ENCODE measurements at regions not wholly inside any gene's neighbourhood (a gene's known extent, or its start where the extent isn't known, plus 50 kb on each side); places are given as distances from the start of the nearest gene placed in this dataset.

DNA sequence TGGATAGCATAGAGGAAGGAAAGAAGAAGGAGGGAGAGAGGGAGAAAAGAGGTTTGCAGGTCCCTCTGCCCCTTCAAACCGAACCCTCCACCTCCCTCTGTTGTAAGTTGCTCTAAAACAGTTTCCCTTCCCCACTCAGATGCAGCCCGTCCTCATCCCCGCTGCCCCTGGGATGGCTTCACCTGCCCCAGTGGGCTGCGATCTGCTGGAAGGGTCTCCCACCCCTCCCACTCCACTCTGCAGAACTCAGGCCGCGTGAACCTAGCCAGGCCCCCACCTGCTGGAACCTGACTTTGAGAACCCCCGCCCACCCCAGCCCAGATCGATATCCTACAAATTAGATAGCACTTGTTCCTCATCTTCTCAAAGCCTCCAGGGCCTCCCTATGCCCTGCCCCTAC, 190.8 kb downstream of the DLL1 start:
- DNase-seq, result no peak

DNA sequence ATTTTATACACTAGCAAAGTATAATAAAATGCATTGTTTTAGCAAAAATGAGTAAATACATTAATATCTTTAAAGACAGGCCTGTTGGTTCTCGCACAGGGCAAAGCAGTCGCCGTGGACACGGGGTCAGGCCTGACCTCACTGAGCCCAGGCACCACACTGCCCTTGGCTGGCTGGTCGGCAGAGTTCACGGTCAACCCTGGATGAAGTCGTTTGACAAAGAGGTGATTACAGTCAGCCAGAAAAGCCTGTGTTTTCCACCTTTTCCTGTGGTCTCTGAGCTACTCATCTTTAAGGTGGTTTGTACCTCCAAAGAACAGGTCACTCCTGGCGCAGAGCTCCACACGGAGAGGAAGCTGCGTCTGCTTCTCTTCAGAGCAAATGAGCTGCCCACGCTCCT, 191.5 kb downstream of the DLL1 start:
- DNase-seq, result no peak

DNA sequence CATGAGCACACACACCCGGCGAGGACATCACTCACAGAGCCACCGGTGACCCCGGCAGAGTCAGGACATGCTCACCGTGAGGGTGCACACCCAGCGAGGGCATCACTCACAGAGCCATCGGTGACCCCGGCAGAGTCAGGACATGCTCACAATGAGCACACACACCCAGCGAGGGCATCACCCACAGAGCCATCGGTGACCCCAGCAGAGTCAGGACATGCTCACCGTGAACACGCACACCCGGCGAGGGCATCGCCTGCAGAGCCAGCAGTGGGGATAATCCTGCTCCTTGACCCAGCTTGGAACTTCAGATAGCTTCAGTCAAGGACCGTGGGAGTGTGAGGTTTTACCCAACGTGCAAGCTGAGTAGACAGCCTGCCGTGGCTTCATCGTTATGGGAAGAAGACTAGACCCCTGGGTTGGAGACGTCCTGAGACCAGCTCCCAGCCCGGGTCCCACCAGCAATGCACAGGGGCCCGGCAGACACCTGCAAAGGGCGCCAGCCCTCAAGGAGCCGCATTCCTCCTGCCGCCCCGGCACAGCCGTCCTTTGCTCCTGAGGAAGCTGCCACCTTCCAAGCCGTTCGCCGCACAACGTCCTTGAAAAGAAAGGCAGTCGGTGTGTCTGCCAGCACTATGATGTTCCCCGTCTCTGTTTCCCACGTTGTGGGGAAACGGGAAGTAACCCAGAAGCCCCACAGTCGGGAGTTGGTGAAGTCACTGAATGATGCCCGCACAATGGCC, 192.3 kb downstream of the DLL1 start:
- no peak for DNase-seq

DNA sequence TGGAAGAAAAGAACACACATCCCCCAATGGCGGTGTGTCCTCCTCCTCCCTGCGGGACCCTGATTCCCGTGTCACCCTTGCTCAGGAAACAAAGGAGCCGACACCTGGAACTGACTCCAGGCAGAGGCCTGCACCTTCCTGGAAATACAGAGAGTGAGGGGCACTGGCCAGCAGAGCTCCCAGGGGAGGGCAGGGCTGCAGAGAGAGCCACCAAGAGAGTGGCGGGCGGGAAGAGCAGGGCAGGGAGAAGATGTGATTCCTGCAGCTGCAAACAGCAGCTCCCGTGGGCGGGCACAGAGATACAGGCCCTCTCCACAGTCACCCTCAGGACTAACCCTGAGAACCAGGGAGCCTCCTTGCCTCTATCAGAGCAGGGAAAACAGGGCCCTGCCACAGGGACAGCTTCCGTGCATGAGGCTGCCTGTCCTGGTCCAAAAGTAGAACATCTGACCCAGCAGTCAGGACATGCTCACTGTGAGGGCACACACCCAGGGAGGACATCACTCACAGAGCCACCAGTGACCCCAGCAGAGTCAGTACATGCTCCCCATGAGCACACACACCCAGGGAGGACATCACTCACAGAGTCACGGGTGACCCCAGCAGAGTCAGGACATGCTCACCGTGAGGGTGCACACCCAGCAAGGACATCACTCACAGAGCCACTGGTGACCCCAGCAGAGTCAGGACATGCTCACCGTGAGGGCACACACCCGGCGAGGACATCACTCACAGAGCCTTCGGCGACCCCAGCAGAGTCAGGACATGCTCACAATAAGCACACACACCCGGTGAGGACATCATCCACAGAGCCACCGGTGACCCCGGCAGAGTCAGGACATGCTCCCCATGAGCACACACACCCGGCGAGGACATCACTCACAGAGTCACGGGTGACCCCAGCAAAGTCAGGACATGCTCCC, 193.1 kb downstream of the DLL1 start:
- DNase-seq, result no peak

DNA sequence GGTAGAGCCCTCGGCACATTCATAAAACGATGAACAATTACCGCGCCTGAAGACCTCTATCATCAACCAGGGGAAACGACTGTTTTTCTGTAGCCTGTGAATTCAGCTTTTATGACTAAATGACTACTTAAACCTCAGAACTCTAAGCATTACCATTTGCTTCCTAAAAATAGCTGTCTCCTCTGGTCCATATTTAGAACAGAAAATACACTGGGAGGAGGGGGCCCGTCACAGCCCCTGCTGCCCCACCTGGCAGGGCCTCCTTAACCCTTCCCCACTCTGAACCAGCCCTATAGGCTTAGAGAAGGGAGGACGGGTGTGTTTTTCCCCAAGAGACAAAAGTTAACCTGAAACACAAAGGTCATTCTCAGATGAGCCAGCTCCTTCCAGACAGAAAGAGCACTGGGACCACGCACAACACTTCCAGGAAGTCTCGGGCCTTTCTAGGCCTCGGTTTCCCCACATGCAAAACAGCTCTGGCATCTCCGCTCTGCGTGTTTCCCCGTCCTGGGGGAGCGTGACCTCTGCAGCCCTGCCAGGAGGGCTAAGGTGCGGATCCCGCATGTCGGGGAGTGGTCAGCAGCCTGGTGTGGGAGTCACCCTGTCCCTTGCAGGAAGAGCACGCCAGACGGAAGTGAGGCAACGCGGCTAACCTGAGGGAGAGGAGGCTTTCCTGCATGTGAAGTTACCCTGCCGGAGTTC, 193.9 kb downstream of the DLL1 start:
- DNase-seq, result no peak

DNA sequence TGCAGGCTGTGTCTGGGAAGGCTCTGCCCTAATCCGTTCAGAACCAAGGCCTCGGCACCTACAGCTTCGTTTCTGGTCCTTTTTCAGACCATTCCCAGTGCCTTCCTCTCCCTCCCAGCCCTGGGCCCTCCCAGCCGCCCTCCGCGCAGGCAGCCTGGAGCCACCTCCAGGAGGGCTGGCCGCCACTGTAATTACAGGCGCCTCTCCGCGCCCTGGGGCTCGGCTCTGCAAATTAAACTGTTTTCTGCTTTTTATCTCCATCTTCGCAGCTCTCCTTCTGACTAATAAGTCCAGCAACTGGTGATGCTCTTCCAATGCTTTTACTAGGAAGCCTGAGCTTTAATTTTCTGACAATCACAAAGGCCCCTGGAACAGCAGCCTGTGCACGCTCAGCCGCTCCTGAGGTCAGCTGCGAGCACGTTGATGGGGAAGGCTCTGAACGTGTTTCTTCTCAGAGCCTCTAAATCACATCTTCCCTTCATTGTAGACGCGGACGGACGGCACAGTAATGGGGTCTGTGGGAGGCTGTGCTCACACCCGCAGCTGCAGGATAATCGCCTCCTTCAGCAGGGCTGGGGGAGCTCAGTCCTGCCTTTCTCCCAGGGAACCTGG, 194.6 kb downstream of the DLL1 start:
- no peak for DNase-seq

DNA sequence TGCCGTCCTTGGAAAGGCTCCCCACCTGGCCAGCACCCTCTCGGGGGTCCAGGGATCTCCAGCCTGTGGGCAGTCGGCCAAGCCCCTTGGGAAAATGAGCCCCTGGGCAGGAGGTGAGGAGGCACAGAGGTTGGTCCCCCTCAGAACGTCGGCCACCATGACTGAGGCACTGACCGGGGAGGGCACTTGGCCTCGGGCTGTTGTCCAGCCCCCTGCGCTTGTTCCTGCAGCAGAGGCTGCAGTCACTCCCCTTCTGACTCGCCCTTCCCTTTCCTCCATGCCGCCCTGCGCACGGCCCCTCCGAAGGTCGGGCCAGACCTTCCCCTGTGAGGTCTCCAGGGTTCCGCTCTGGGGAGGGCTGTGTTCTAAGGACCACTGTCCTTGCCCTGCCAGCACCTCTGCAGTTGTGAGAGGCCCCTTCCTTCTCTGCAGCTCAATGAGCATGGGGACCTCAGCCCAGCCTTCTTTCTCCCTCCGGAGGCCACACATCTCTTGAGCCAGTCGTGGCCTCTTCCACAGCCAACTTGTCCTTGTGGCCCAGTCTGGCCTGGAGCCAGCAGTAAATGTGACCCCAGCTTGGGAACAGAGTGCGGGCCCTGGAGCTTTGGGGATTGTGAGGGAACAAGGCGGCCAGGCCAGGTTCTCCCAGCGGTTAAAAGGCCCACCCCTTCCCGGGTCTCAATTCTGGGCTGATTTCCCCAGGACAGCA, 195.5 kb downstream of the DLL1 start:
- no peak for DNase-seq

DNA sequence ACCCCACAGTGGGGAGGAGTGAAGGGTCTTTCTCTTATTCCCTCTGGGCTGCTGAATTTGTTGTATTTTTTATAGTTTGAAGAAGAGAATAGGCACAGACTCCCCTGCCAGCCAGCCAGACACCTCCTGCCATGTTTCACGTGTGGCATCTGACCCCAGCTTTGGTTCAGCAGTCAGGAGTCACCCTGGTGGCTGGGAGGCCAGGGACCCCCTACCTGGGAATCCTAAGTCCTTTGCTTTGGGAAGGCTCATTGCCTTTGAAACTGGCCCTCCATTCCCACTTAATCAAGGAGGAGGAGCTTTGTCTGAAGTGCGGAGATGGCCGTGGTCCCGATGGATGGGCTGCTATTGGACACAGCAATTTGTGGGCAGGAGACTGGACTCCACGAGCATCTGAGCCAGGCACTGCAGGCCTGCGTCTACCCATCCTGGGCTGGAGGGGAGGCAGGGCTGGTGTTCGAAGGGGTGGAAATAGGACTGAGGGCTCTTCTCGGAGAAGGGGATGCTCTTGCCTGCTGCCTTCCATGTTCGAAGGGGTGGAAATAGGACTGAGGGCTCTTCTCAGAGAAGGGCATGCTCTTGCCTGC, 196.1 kb downstream of the DLL1 start:
- DNase-seq, result no peak

DNA sequence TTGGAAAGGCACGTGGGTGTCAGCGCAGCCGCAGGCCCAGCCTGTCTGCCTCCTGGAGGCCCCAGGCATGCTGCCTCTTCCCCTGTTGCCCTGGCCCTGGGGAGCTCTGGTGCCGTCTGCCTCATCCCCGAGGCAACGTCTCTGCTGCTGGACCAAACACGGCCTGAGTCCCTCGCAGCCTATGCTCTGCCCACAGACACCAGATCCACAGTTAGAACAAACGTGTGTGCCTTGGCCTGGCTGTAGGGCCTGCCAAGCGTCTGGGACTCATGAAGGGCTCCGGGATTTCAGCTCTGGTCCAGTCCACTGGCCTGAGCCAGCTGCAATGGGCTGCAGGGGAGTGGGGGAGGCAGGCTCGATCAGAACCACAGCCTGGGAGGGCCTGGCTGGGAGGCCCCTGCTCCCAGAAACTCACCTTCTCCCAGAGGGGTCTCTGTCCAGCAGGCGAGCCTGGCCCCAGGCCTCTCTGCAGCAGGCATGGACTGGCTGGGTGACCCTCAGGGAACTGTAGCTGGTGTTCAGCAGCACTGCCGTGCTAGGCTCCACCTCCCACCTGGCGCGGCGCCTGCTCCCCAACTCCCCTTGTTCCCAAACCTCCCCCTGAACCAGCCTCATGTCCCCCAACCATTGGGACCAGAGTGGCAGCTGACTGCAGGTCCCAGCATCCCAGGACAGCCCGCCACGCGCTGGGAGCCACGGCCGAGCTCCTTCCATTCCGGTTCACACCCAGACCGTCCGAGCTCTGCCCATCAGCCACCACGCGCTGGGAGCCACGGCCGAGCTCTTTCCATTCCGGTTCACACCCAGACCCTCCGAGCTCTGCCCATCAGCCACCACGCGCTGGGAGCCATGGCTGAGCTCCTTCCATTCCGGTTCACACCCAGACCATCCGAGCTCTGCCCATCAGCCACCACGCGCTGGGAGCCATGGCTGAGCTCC, 197.0 kb downstream of the DLL1 start:
- no peak for DNase-seq

DNA sequence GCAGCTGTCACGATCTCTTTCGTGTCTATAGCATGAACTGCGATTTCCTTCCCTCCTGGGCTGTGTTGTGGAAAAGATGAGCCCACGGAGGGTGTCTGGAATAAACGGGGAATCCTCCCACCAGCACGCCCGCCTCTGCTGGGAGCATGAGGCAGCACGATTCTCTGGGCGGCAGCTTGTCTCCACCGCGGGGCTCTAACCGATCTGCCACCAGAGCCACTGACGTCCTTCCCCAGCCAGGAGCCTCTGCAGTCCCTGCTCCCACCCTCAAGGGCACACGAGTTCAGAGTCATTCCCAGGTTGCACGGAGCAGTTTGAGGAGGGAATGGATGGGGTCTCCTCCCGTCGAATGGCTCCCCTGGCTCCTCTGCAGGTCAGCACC, 197.6 kb downstream of the DLL1 start:
- no peak for DNase-seq

DNA sequence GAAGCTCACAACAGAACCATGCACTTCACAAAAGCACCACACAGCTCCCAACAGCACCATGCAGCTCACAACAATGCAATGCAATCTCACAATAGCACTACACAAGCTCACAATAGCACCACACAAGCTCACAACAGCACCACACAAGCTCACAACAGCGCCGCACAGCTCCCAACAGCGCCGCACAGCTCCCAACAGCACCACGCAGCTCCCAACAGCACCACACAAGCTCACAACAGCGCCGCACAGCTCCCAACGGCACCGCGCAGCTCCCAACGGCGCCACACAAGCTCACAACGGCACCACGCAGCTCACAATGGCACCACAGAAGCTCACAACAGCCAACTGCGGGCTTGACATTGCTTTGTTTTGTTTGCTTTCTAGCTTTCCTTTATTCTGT, 198.1 kb downstream of the DLL1 start:
- no peak for DNase-seq

DNA sequence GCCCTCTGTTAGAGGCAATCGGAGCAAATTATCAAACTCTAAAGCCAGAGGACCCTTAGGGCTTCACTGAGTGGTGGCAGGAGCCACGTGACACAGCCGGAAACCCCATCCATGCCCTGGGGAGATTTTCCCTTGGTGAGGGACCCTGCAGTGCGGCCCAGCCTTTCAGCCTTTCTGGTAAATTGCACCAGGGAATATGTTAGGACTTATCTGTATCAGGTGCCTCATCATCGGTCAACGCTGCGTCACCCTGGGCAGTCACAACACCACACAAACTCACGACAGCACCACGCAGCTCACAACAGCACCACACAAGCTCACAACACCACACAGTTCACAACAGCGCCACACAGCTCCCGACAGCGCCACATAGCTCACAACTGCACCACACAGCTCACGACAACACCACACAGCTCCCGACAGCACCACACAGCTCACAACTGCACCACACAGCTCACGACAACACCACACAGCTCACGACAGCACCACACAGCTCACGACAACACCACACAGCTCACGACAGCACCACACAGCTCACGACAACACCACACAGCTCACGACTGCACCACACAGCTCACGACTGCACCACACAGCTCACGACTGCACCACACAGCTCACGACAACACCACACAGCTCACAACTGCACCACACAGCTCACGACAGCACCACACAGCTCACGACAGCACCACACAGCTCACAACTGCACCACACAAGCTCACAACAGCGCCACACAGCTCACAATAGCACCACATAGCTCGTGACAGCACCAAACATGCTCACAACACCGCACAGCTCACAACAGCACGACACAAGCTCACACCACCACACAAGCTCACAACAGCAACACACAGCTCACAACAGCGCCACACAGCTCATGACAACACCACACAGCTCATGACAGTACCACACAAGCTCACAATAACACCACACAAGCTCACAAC, 199.0 kb downstream of the DLL1 start:
- no peak for DNase-seq

DNA sequence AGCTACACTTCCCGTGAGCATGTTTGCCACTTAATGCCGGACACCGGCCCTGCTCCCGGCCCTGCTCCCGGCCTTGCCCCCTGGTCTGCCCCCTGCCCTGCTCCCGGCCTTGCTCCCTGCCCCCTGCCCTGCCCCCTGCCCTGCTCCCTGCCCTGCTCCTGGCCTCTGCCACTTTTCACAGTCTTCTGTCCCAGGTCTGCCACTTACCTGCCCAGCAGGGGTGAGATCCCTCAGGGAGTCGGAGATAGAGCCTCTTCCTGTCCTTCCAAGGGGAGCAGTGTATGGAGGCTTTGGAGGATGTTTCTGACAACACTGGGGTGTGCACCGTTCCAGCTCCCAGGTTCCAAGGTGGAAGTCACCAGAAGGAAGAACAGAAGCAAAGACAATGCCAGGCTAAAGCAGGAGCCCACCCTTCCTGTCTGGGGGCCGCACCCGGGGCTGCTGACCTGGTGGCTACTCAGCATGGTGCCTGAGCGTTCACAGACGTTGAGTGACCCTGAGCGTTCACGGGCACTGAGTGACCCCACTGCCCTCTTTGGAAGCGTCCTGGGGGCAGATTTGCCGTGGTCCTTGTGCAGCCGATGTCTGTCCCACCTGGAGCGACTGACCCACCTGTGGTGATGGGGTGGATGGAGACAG, 199.8 kb downstream of the DLL1 start:
- DNase-seq, result no peak

DNA sequence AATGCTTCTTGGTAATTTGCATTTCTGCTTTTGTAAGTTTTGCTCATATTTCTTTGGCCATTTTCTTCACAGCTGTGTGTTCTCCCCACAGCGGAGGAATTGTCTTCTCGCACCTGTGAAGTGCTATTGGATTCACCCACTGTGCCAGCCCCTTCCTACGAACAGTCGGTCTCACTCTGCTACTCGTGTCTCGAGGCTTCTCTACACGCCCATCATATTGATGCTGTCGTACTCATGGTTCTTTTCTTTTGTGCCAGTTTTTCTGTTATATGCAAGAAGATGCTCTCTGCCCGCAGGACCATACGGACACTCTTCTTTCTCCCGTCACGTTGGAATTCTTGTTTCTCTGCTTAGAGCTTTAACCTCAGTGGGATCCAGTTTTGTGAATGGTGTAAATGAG, 200.3 kb downstream of the DLL1 start:
- no peak for DNase-seq

DNA sequence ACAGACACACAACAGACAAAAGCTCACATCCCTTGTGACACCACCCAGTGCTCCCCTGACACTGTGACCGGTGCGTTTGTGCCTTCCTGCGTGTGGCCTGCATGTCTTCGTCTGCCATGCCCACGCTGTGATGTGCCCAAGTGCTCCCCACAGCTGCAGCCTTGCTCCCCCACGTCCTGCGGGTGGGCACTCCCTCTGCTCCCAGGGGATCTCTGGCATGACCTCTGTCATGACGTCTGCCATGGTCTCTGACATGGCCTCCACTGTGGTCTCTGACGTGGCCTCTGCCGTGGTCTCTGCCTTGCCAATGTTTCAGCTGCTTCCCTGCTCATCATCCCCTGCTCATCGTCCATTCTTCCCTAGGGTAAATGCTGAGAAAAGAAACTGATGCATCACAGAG, 200.9 kb downstream of the DLL1 start:
- no peak for DNase-seq

DNA sequence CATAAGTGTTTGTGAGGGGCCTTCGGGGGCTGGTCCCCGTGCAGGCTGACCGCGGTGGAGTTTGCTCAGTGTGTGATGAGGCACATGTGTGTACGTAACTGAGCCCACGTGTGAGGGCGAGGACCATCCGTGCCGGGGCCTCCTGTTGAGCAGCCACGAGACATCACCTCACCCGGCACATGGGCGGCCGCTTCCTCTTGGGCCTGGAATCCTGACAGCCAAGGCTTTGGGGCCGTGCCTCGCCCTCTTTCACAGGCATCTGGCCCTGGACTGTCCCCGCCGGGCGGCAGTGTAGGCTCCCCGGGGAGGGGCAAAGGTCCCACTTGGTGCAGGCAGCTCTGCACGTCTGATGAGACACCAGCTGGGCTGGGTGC, 202.3 kb downstream of the DLL1 start:
- DNase-seq, result no peak

DNA sequence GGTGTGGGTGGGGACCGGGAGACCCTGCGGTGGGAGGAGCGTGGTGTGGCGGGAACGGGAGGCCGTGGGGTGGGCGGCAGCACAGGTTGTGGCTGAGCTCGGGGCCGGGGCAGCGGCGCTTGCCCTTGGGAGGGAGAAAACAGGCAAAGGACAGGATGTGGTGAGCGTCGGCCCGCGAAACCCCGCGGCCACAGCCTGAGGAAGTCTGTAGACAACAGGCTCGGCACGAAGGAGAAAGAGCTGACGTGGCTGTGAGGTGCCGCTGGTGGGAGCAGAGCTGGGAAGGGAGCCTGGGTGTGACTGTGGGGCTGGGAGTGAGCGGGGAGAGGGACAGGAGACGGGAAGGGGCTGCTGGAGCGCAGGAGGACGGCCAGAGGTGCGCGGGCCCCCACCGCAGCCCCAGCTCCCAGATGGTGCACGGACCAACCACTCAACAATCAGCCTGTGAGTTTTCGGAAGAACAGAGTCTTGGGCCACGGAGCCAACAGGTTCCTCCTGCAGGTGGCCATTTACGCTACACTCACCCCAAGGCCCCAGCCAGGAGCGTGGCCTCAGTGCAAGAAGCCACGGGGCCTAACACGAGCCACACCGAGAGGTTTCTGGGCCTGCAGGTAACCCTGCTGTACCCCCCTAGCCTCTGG, 202.8 kb downstream of the DLL1 start:
- DNase-seq, result no peak
